ENCODE measurements at regions not wholly inside any gene's neighbourhood (a gene's known extent, or its start where the extent isn't known, plus 50 kb on each side); places are given as distances from the start of the nearest gene placed in this dataset.

- no peak overlapping the region for H3K27ac ChIP-seq (ENCODE audit: low read depth in 2 of 2, low read length in 2 of 2)
Measured at GRCh38 chr6:74991573-74992332, 214.1 kb downstream of the COL12A1 start.

GRCh38 chr6:74979065-74979766 lies 226.6 kb downstream of the COL12A1 start:
- no peaks in the 10 kb centered on the region for H3K36me3 ChIP-seq (ENCODE audit: control insufficient read depth in 2 of 2, insufficient read depth in 2 of 2, low read length in 2 of 2)
- no peak overlapping the region for H3K27ac ChIP-seq (ENCODE audit: low read depth in 2 of 2, low read length in 2 of 2)
- H3K9me3 ChIP-seq (ENCODE audit: control insufficient read depth in 2 of 2, low read length in 2 of 2), result no peaks in the 10 kb centered on the region
- no peaks in the 10 kb centered on the region for H3K27me3 ChIP-seq (ENCODE audit: control insufficient read depth in 2 of 2, insufficient read depth in 2 of 2, low read length in 2 of 2)
- no peak overlapping the region for H3K9ac ChIP-seq (ENCODE audit: low read depth in 1 of 2, low read length in 2 of 2)
- no peak overlapping the region for H3K4me3 ChIP-seq (ENCODE audit: low read length in 2 of 2)
- H3K4me1 ChIP-seq (ENCODE audit: control insufficient read depth in 2 of 2, insufficient read depth in 2 of 2, low read length in 2 of 2), result no peaks in the 10 kb centered on the region

More at GRCh38 chr6:74991573-74992332, 214.1 kb downstream of the COL12A1 start:
- Histone ChIP-seq H3K4me1 (ENCODE audit: control insufficient read depth in 2 of 2, insufficient read depth in 2 of 2, low read length in 2 of 2) (no peaks in the 10 kb centered on the region), H3K4me3 (ENCODE audit: low read length in 2 of 2) (no peak overlapping the region), H3K36me3 (ENCODE audit: control insufficient read depth in 2 of 2, insufficient read depth in 2 of 2, low read length in 2 of 2) (no peaks in the 10 kb centered on the region), H3K27me3 (ENCODE audit: control insufficient read depth in 2 of 2, insufficient read depth in 2 of 2, low read length in 2 of 2) (no peaks in the 10 kb centered on the region), H3K9me3 (ENCODE audit: control insufficient read depth in 2 of 2, low read length in 2 of 2) (no peaks in the 10 kb centered on the region), H3K9ac (ENCODE audit: low read depth in 1 of 2, low read length in 2 of 2) (no peak overlapping the region)

GRCh38 chr6:74976701-74977100 lies 229.2 kb downstream of the COL12A1 start:
- Histone ChIP-seq H3K4me1 (ENCODE audit: control insufficient read depth in 2 of 2, insufficient read depth in 2 of 2, low read length in 2 of 2) (no peaks in the 10 kb centered on the region), H3K27ac (ENCODE audit: low read depth in 2 of 2, low read length in 2 of 2) (no peak overlapping the region), H3K9ac (ENCODE audit: low read depth in 1 of 2, low read length in 2 of 2) (no peak overlapping the region)

GRCh38 chr6:74976026-74976425 lies 229.8 kb downstream of the COL12A1 start:
- Histone ChIP-seq H3K27me3 (ENCODE audit: control insufficient read depth in 2 of 2, insufficient read depth in 2 of 2, low read length in 2 of 2) (no peaks in the 10 kb centered on the region), H3K4me3 (ENCODE audit: low read length in 2 of 2) (no peak overlapping the region), H3K27ac (ENCODE audit: low read depth in 2 of 2, low read length in 2 of 2) (no peak overlapping the region), H3K4me1 (ENCODE audit: control insufficient read depth in 2 of 2, insufficient read depth in 2 of 2, low read length in 2 of 2) (no peaks in the 10 kb centered on the region), H3K36me3 (ENCODE audit: control insufficient read depth in 2 of 2, insufficient read depth in 2 of 2, low read length in 2 of 2) (no peaks in the 10 kb centered on the region), H3K9ac (ENCODE audit: low read depth in 1 of 2, low read length in 2 of 2) (no peak overlapping the region), H3K9me3 (ENCODE audit: control insufficient read depth in 2 of 2, low read length in 2 of 2) (no peaks in the 10 kb centered on the region)

More at GRCh38 chr6:74976701-74977100, 229.2 kb downstream of the COL12A1 start:
- no peaks in the 10 kb centered on the region for H3K36me3 ChIP-seq (ENCODE audit: control insufficient read depth in 2 of 2, insufficient read depth in 2 of 2, low read length in 2 of 2)
- no peaks in the 10 kb centered on the region for H3K9me3 ChIP-seq (ENCODE audit: control insufficient read depth in 2 of 2, low read length in 2 of 2)
- no peak overlapping the region for H3K4me3 ChIP-seq (ENCODE audit: low read length in 2 of 2)
- H3K27me3 ChIP-seq (ENCODE audit: control insufficient read depth in 2 of 2, insufficient read depth in 2 of 2, low read length in 2 of 2), result no peaks in the 10 kb centered on the region

- H3K27me3 ChIP-seq (ENCODE audit: control insufficient read depth in 2 of 2, insufficient read depth in 2 of 2, low read length in 2 of 2), result no peaks in the 10 kb centered on the region
- no peaks in the 10 kb centered on the region for H3K9me3 ChIP-seq (ENCODE audit: control insufficient read depth in 2 of 2, low read length in 2 of 2)
- no peak overlapping the region for H3K9ac ChIP-seq (ENCODE audit: low read depth in 1 of 2, low read length in 2 of 2)
- no peaks in the 10 kb centered on the region for H3K4me1 ChIP-seq (ENCODE audit: control insufficient read depth in 2 of 2, insufficient read depth in 2 of 2, low read length in 2 of 2)
- no peak overlapping the region for H3K27ac ChIP-seq (ENCODE audit: low read depth in 2 of 2, low read length in 2 of 2)
- no peak overlapping the region for H3K4me3 ChIP-seq (ENCODE audit: low read length in 2 of 2)
- no peaks in the 10 kb centered on the region for H3K36me3 ChIP-seq (ENCODE audit: control insufficient read depth in 2 of 2, insufficient read depth in 2 of 2, low read length in 2 of 2)
Measured at GRCh38 chr6:74973591-74973990, 232.3 kb downstream of the COL12A1 start.

GRCh38 chr6:74971633-74972032 lies 234.2 kb downstream of the COL12A1 start:
- Histone ChIP-seq H3K9ac (ENCODE audit: low read depth in 1 of 2, low read length in 2 of 2) (no peak overlapping the region), H3K27me3 (ENCODE audit: control insufficient read depth in 2 of 2, insufficient read depth in 2 of 2, low read length in 2 of 2) (no peaks in the 10 kb centered on the region), H3K36me3 (ENCODE audit: control insufficient read depth in 2 of 2, insufficient read depth in 2 of 2, low read length in 2 of 2) (no peaks in the 10 kb centered on the region), H3K9me3 (ENCODE audit: control insufficient read depth in 2 of 2, low read length in 2 of 2) (no peaks in the 10 kb centered on the region), H3K4me3 (ENCODE audit: low read length in 2 of 2) (no peak overlapping the region), H3K27ac (ENCODE audit: low read depth in 2 of 2, low read length in 2 of 2) (no peak overlapping the region), H3K4me1 (ENCODE audit: control insufficient read depth in 2 of 2, insufficient read depth in 2 of 2, low read length in 2 of 2) (no peaks in the 10 kb centered on the region)

- Histone ChIP-seq H3K27me3 (ENCODE audit: control insufficient read depth in 2 of 2, insufficient read depth in 2 of 2, low read length in 2 of 2) (no peaks in the 10 kb centered on the region), H3K9ac (ENCODE audit: low read depth in 1 of 2, low read length in 2 of 2) (no peak overlapping the region), H3K9me3 (ENCODE audit: control insufficient read depth in 2 of 2, low read length in 2 of 2) (no peaks in the 10 kb centered on the region), H3K4me1 (ENCODE audit: control insufficient read depth in 2 of 2, insufficient read depth in 2 of 2, low read length in 2 of 2) (no peaks in the 10 kb centered on the region), H3K27ac (ENCODE audit: low read depth in 2 of 2, low read length in 2 of 2) (no peak overlapping the region), H3K4me3 (ENCODE audit: low read length in 2 of 2) (no peak overlapping the region), H3K36me3 (ENCODE audit: control insufficient read depth in 2 of 2, insufficient read depth in 2 of 2, low read length in 2 of 2) (no peaks in the 10 kb centered on the region)
Measured at GRCh38 chr6:74969591-74970267, 236.1 kb downstream of the COL12A1 start.

- no peaks in the 10 kb centered on the region for H3K36me3 ChIP-seq (ENCODE audit: control insufficient read depth in 2 of 2, insufficient read depth in 2 of 2, low read length in 2 of 2)
- no peaks in the 10 kb centered on the region for H3K27me3 ChIP-seq (ENCODE audit: control insufficient read depth in 2 of 2, insufficient read depth in 2 of 2, low read length in 2 of 2)
- H3K9ac ChIP-seq (ENCODE audit: low read depth in 1 of 2, low read length in 2 of 2), result no peak overlapping the region
- H3K4me1 ChIP-seq (ENCODE audit: control insufficient read depth in 2 of 2, insufficient read depth in 2 of 2, low read length in 2 of 2), result no peaks in the 10 kb centered on the region
- H3K4me3 ChIP-seq (ENCODE audit: low read length in 2 of 2), result no peak overlapping the region
- no peaks in the 10 kb centered on the region for H3K9me3 ChIP-seq (ENCODE audit: control insufficient read depth in 2 of 2, low read length in 2 of 2)
- no peak overlapping the region for H3K27ac ChIP-seq (ENCODE audit: low read depth in 2 of 2, low read length in 2 of 2)
Measured at GRCh38 chr6:74967821-74968220, 238.0 kb downstream of the COL12A1 start.

- Histone ChIP-seq H3K9ac (ENCODE audit: low read depth in 1 of 2, low read length in 2 of 2) (no peak overlapping the region), H3K27me3 (ENCODE audit: control insufficient read depth in 2 of 2, insufficient read depth in 2 of 2, low read length in 2 of 2) (no peaks in the 10 kb centered on the region), H3K4me3 (ENCODE audit: low read length in 2 of 2) (no peak overlapping the region), H3K27ac (ENCODE audit: low read depth in 2 of 2, low read length in 2 of 2) (no peak overlapping the region), H3K36me3 (ENCODE audit: control insufficient read depth in 2 of 2, insufficient read depth in 2 of 2, low read length in 2 of 2) (no peaks in the 10 kb centered on the region), H3K9me3 (ENCODE audit: control insufficient read depth in 2 of 2, low read length in 2 of 2) (no peaks in the 10 kb centered on the region), H3K4me1 (ENCODE audit: control insufficient read depth in 2 of 2, insufficient read depth in 2 of 2, low read length in 2 of 2) (no peaks in the 10 kb centered on the region)
Measured at GRCh38 chr6:74966712-74967111, 239.1 kb downstream of the COL12A1 start.

GRCh38 chr6:74964871-74965441 lies 240.9 kb downstream of the COL12A1 start:
- no peak overlapping the region for H3K4me3 ChIP-seq (ENCODE audit: low read length in 2 of 2)
- H3K27ac ChIP-seq (ENCODE audit: low read depth in 2 of 2, low read length in 2 of 2), result no peak overlapping the region
- no peaks in the 10 kb centered on the region for H3K4me1 ChIP-seq (ENCODE audit: control insufficient read depth in 2 of 2, insufficient read depth in 2 of 2, low read length in 2 of 2)
- no peaks in the 10 kb centered on the region for H3K27me3 ChIP-seq (ENCODE audit: control insufficient read depth in 2 of 2, insufficient read depth in 2 of 2, low read length in 2 of 2)
- no peak overlapping the region for H3K9ac ChIP-seq (ENCODE audit: low read depth in 1 of 2, low read length in 2 of 2)
- no peaks in the 10 kb centered on the region for H3K9me3 ChIP-seq (ENCODE audit: control insufficient read depth in 2 of 2, low read length in 2 of 2)
- H3K36me3 ChIP-seq (ENCODE audit: control insufficient read depth in 2 of 2, insufficient read depth in 2 of 2, low read length in 2 of 2), result no peaks in the 10 kb centered on the region
